K562 (cell line): ENCODE measurements at regions not wholly inside any gene's neighbourhood (a gene's known extent, or its start where the extent isn't known, plus 50 kb on each side); places are given as distances from the start of the nearest gene placed in this dataset.
A peak's percentile ranks its signal among the peaks of the same experiment; 100 is the strongest.

Source experiments
- ASH1L ChIP-seq: fragments of 450-650 bp; IDR thresholded peaks from 2 replicates; pipeline ENCODE4 v1.6.1; 2018; ENCODE audit warnings: borderline replicate concordance, mild to moderate bottlenecking, low read depth; ENCODE audit not compliant: partially characterized antibody
- CBFA2T2 ChIP-seq: fragments of 450-650 bp; conservative IDR thresholded peaks from 2 replicates; pipeline ENCODE4 v1.6.1; 2017; ENCODE audit warnings: mild to moderate bottlenecking
- FUS ChIP-seq: fragments of 200-400 bp; formaldehyde crosslinking; optimal IDR thresholded peaks from 2 replicates; pipeline ENCODE3; 2017; ENCODE audit warnings: low read depth, low read length
- GTF2A2 ChIP-seq: IDR thresholded peaks from 2 replicates; pipeline ENCODE4 v1.6.1; 2016; ENCODE audit warnings: mild to moderate bottlenecking, missing genetic modification characterization, missing compliant biosample characterization
- HDAC8 ChIP-seq: fragments of 450-650 bp; IDR thresholded peaks from 2 replicates; pipeline ENCODE4 v1.6.1; 2016; ENCODE audit warnings: mild to moderate bottlenecking, missing genetic modification characterization, moderate library complexity, missing compliant biosample characterization
- MYC ChIP-seq, 2 experiments: fragments of 250-450 bp in 1 of 2; sonication (Bioruptor Pico) in 1 of 2; IDR thresholded peaks; 2 replicates each; pipeline versions ENCODE4 v1.5.1 to v1.6.1; 2012 to 2021; ENCODE audit warnings: low read depth in 2 of 2, borderline replicate concordance in 1 of 2, improper control_type of control experiment in 1 of 2, low read length in 1 of 2, mild to moderate bottlenecking in 1 of 2, moderate library complexity in 1 of 2
- PHF20 ChIP-seq: fragments of 450-650 bp; IDR thresholded peaks from 2 replicates; pipeline ENCODE4 v1.6.1; 2018; ENCODE audit not compliant: partially characterized antibody
- POLR2H ChIP-seq: IDR thresholded peaks from 2 replicates; pipeline ENCODE4 v1.6.1; 2016; ENCODE audit warnings: missing genetic modification characterization, low read depth, mild to moderate bottlenecking, control low read depth, missing compliant biosample characterization, moderate library complexity
- PTRF ChIP-seq: fragments of 450-650 bp; IDR thresholded peaks from 2 replicates; pipeline ENCODE4 v1.6.1; 2016; ENCODE audit warnings: mild to moderate bottlenecking, missing genetic modification characterization, missing compliant biosample characterization
- RCOR1 ChIP-seq, 2 experiments: IDR thresholded peaks; 2 replicates each; pipeline ENCODE4 v1.6.1; 2012; ENCODE audit warnings: low read depth in 2 of 2, low read length in 2 of 2, borderline replicate concordance in 1 of 2, improper control_type of control experiment in 1 of 2
- SNIP1 ChIP-seq: fragments of 450-650 bp; IDR thresholded peaks from 2 replicates; pipeline ENCODE4 v1.7.1; 2017; ENCODE audit warnings: low read depth, mild to moderate bottlenecking
- SP2 ChIP-seq: IDR thresholded peaks from 2 replicates; pipeline ENCODE4 v1.6.1; 2011; ENCODE audit warnings: mild to moderate bottlenecking, low read depth, low read length, moderate library complexity; ENCODE audit not compliant: poor library complexity, severe bottlenecking; ENCODE audit errors: extremely low read depth
- TCFL5 ChIP-seq: fragments of 250-450 bp; sonication (Bioruptor Pico); conservative IDR thresholded peaks from 2 replicates; pipeline ENCODE4 v1.6.1; 2021; ENCODE audit warnings: mild to moderate bottlenecking, moderate library complexity, matching md5 sums
- YBX1 ChIP-seq: fragments of 450-650 bp; IDR thresholded peaks from 2 replicates; pipeline ENCODE4 v1.7.1; 2016; ENCODE audit warnings: mild to moderate bottlenecking
- ZKSCAN1 ChIP-seq: fragments of 150-350 bp; IDR thresholded peaks from 2 replicates; pipeline ENCODE4 v1.6.1; 2016; ENCODE audit warnings: low read depth, low read length
- ZNF316 ChIP-seq: fragments of 450-650 bp; IDR thresholded peaks from 2 replicates; pipeline ENCODE4 v1.6.1; 2016
- ZSCAN29 ChIP-seq: fragments of 450-650 bp; IDR thresholded peaks from 2 replicates; pipeline ENCODE4 v1.6.1; 2017
- TF ChIP-seq, protein P1 (sequence below): fragments of 250-450 bp; sonication (Bioruptor Pico); IDR thresholded peaks from 2 replicates; pipeline ENCODE4 v1.8.0; 2022; ENCODE audit warnings: moderate library complexity, mild to moderate bottlenecking, inconsistent platforms
- TF ChIP-seq, protein P2 (sequence below): fragments of 450-650 bp; conservative IDR thresholded peaks from 2 replicates; pipeline ENCODE4 v1.6.1; 2016; ENCODE audit warnings: missing genetic modification characterization, low read depth, mild to moderate bottlenecking, control low read depth, missing compliant biosample characterization
- TF ChIP-seq, protein P3 (sequence below): sonication (generic); formaldehyde crosslinking; IDR thresholded peaks from 2 replicates; pipeline ENCODE4 v1.8.0; 2022; ENCODE audit warnings: missing genetic modification reagents, mild to moderate bottlenecking, borderline replicate concordance
- TF ChIP-seq, protein P4 (sequence below): fragments of 450-650 bp; IDR thresholded peaks from one replicate; pipeline ENCODE4 v1.6.1; 2018; ENCODE audit warnings: mild to moderate bottlenecking, moderate library complexity; ENCODE audit not compliant: partially characterized antibody

DNA sequence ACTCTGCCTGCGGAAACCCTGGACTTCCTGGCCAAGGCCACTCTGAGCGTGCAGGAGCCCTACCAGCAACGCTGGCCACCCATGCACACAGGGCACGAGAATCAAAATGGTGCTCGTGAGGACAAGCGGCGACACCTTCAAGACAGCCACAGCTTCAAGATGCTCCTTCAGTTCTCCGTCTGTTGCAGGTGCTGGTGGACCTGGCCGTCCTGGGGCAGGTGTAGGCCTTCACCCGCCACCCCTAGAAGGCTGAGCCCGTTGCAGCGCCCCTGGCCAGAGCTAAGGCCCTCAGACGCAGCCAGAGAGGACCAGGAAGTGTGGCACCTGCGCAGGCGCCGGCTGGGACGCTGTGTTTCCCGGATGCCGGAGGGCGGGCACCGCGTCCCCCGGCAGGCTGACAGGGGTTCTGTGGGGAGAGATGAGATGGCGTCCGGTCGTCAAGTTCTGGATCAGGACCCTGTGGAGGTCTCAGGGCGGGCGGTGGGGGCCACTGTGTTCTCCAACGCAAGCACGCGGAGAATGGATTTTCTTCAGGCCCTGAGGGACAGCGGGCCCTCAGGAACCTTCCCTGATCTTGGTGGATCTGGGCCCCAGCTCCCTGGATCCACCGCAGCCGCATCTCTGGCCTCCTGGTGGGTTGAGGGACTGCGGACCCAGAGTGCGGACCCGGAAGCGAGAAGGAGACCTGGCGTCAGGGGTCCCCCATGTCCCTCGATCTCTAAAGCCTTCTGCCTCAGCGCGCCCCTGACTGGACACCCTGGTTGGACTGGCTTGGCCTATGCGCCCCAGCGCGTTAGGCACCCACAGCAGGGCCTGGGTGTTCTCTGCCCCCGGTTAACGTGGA is 1770.8 kb upstream of the CDH9 start (continued):
- TF ChIP-seq TCFL5 (CRISPR knock-in tag) (0 out of 2 replicates have a peak, but pooled peaks have one; percentile 51), PTRF (peak; percentile 20; the same call in 1 of the 2 replicates), ZSCAN29 (peak; percentile 41; the same call in 1 of the 2 replicates), ZNF316 (no peak), HDAC8 (tag) (peak; percentile 83), ASH1L (peak; percentile 43), POLR2H (peak; percentile 46; the same call in 1 of the 2 replicates), PHF20 (peak; percentile 96), RCOR1 (IDR thresholded peaks at IDR 0.05; ENCODE audit: borderline replicate concordance in 1 of 2, low read depth in 2 of 2, low read length in 2 of 2) (peak in 1 of 2 experiments; percentile 26; a peak in 1 of 4 replicates), SNIP1 (no peak), GTF2A2 (tag) (peak; percentile 72; the same call in 1 of the 2 replicates), ZKSCAN1 (0 out of 2 replicates have a peak, but pooled peaks have one; percentile 17), MYC (IDR thresholded peaks at IDR 0.05; ENCODE audit: low read depth, low read length) (peak; percentile 13; the same call in 1 of the 2 replicates), MYC (CRISPR knock-in tag; IDR thresholded peaks at IDR 0.05; ENCODE audit: borderline replicate concordance, low read depth) (no peak), YBX1 (no peak), CBFA2T2 (no peak), SP2 (no peak), FUS (no peak)
- TF ChIP-seq, protein P1, sequence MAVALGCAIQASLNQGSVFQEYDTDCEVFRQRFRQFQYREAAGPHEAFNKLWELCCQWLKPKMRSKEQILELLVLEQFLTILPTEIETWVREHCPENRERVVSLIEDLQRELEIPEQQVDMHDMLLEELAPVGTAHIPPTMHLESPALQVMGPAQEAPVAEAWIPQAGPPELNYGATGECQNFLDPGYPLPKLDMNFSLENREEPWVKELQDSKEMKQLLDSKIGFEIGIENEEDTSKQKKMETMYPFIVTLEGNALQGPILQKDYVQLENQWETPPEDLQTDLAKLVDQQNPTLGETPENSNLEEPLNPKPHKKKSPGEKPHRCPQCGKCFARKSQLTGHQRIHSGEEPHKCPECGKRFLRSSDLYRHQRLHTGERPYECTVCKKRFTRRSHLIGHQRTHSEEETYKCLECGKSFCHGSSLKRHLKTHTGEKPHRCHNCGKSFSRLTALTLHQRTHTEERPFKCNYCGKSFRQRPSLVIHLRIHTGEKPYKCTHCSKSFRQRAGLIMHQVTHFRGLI, result 0 out of 2 replicates have a peak, but pooled peaks have one; percentile 60
- TF ChIP-seq, protein P2, sequence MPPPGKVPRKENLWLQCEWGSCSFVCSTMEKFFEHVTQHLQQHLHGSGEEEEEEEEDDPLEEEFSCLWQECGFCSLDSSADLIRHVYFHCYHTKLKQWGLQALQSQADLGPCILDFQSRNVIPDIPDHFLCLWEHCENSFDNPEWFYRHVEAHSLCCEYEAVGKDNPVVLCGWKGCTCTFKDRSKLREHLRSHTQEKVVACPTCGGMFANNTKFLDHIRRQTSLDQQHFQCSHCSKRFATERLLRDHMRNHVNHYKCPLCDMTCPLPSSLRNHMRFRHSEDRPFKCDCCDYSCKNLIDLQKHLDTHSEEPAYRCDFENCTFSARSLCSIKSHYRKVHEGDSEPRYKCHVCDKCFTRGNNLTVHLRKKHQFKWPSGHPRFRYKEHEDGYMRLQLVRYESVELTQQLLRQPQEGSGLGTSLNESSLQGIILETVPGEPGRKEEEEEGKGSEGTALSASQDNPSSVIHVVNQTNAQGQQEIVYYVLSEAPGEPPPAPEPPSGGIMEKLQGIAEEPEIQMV (tag), result no peak
- TF ChIP-seq, protein P3, sequence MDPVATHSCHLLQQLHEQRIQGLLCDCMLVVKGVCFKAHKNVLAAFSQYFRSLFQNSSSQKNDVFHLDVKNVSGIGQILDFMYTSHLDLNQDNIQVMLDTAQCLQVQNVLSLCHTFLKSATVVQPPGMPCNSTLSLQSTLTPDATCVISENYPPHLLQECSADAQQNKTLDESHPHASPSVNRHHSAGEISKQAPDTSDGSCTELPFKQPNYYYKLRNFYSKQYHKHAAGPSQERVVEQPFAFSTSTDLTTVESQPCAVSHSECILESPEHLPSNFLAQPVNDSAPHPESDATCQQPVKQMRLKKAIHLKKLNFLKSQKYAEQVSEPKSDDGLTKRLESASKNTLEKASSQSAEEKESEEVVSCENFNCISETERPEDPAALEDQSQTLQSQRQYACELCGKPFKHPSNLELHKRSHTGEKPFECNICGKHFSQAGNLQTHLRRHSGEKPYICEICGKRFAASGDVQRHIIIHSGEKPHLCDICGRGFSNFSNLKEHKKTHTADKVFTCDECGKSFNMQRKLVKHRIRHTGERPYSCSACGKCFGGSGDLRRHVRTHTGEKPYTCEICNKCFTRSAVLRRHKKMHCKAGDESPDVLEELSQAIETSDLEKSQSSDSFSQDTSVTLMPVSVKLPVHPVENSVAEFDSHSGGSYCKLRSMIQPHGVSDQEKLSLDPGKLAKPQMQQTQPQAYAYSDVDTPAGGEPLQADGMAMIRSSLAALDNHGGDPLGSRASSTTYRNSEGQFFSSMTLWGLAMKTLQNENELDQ, result no peak
- TF ChIP-seq, protein P4, sequence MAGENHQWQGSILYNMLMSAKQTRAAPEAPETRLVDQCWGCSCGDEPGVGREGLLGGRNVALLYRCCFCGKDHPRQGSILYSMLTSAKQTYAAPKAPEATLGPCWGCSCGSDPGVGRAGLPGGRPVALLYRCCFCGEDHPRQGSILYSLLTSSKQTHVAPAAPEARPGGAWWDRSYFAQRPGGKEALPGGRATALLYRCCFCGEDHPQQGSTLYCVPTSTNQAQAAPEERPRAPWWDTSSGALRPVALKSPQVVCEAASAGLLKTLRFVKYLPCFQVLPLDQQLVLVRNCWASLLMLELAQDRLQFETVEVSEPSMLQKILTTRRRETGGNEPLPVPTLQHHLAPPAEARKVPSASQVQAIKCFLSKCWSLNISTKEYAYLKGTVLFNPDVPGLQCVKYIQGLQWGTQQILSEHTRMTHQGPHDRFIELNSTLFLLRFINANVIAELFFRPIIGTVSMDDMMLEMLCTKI, result no peak
